ENCODE measurements at regions not wholly inside any gene's neighbourhood (a gene's known extent, or its start where the extent isn't known, plus 50 kb on each side); places are given as distances from the start of the nearest gene placed in this dataset.
"Not testable (repeated sequence)": the region's sequence is repeated elsewhere in the genome, so short reads cannot be mapped to it uniquely, and the experiment has no call there.

- H3K27ac Mint-ChIP-seq; H3K4me3 Mint-ChIP-seq (ENCODE audit: low read depth); DNase-seq (ENCODE audit: low spot score, unreplicated experiment); H3K27me3 Mint-ChIP-seq; H3K4me1 Mint-ChIP-seq (ENCODE audit: low read depth); H3K36me3 Mint-ChIP-seq (ENCODE audit: insufficient read depth): not testable (repeated sequence)
- peaks cover 51% of the 10 kb centered on the region for H3K9me3 Mint-ChIP-seq (ENCODE audit: low read depth)
Observed at GRCh38 chr4:49578371-49578770, 592.3 kb downstream of the CWH43 start.

GRCh38 chr4:49578899-49579298 lies 592.8 kb downstream of the CWH43 start:
- H3K9me3 Mint-ChIP-seq (ENCODE audit: low read depth) = peaks cover 51% of the 10 kb centered on the region
- not testable (repeated sequence) for H3K4me3 Mint-ChIP-seq (ENCODE audit: low read depth); H3K27ac Mint-ChIP-seq

GRCh38 chr4:49580166-49580565 lies 594.1 kb downstream of the CWH43 start:
- peaks cover 47% of the 10 kb centered on the region for H3K9me3 Mint-ChIP-seq (ENCODE audit: low read depth)
- DNase-seq (ENCODE audit: low spot score, unreplicated experiment) = not testable (repeated sequence)

More at GRCh38 chr4:49578899-49579298, 592.8 kb downstream of the CWH43 start:
- H3K36me3 Mint-ChIP-seq (ENCODE audit: insufficient read depth); H3K4me1 Mint-ChIP-seq (ENCODE audit: low read depth); DNase-seq (ENCODE audit: low spot score, unreplicated experiment); H3K27me3 Mint-ChIP-seq: not testable (repeated sequence)

GRCh38 chr4:49588401-49588800 lies 602.3 kb downstream of the CWH43 start:
- peaks cover 16% of the 10 kb centered on the region for H3K9me3 Mint-ChIP-seq (ENCODE audit: low read depth)
- H3K27ac Mint-ChIP-seq = not testable (repeated sequence)

More at GRCh38 chr4:49580166-49580565, 594.1 kb downstream of the CWH43 start:
- H3K27me3 Mint-ChIP-seq; H3K4me3 Mint-ChIP-seq (ENCODE audit: low read depth); H3K4me1 Mint-ChIP-seq (ENCODE audit: low read depth); H3K36me3 Mint-ChIP-seq (ENCODE audit: insufficient read depth); H3K27ac Mint-ChIP-seq: not testable (repeated sequence)

GRCh38 chr4:49618436-49618835 lies 632.4 kb downstream of the CWH43 start:
- DNase-seq (ENCODE audit: low spot score, unreplicated experiment) = not testable (repeated sequence)

More at GRCh38 chr4:49588401-49588800, 602.3 kb downstream of the CWH43 start:
- not testable (repeated sequence) for H3K27me3 Mint-ChIP-seq; H3K36me3 Mint-ChIP-seq (ENCODE audit: insufficient read depth); H3K4me3 Mint-ChIP-seq (ENCODE audit: low read depth); H3K4me1 Mint-ChIP-seq (ENCODE audit: low read depth); DNase-seq (ENCODE audit: low spot score, unreplicated experiment)

GRCh38 chr4:49626478-49626877 lies 640.4 kb downstream of the CWH43 start:
- not testable (repeated sequence) for H3K27me3 Mint-ChIP-seq; DNase-seq (ENCODE audit: low spot score, unreplicated experiment); H3K4me1 Mint-ChIP-seq (ENCODE audit: low read depth); H3K27ac Mint-ChIP-seq; H3K4me3 Mint-ChIP-seq (ENCODE audit: low read depth); H3K36me3 Mint-ChIP-seq (ENCODE audit: insufficient read depth)
- H3K9me3 Mint-ChIP-seq (ENCODE audit: low read depth) = peaks cover 28% of the 10 kb centered on the region

More at GRCh38 chr4:49618436-49618835, 632.4 kb downstream of the CWH43 start:
- not testable (repeated sequence) for H3K4me1 Mint-ChIP-seq (ENCODE audit: low read depth); H3K4me3 Mint-ChIP-seq (ENCODE audit: low read depth); H3K36me3 Mint-ChIP-seq (ENCODE audit: insufficient read depth); H3K27me3 Mint-ChIP-seq; H3K27ac Mint-ChIP-seq
- peaks cover 21% of the 10 kb centered on the region for H3K9me3 Mint-ChIP-seq (ENCODE audit: low read depth)

All from progenitor cell of endocrine pancreas (in vitro differentiated cells).